ENCODE measurements at regions not wholly inside any gene's neighbourhood (a gene's known extent, or its start where the extent isn't known, plus 50 kb on each side); places are given as distances from the start of the nearest gene placed in this dataset.

DNA sequence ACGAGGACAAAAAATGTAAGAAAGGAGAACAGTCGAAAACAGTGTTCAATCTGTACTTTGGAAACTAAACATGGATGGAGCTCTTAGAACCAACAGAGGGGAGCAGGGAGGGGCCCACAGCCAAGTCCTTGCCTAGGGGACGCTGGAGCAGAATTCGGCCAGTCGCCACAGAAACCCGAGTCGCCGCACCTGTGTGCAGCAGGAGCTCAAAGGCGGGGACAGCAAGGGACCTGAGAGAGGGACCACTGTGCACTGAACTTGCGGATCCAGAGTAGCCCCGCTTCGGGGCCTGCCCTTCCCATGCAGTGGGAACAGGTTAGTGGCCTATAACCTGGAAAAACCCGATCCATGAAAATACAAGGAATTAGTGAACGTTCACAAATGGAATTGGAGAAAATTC, 68.1 kb downstream of the SEC61G start (continued):
- TF ChIP-seq, protein P1, sequence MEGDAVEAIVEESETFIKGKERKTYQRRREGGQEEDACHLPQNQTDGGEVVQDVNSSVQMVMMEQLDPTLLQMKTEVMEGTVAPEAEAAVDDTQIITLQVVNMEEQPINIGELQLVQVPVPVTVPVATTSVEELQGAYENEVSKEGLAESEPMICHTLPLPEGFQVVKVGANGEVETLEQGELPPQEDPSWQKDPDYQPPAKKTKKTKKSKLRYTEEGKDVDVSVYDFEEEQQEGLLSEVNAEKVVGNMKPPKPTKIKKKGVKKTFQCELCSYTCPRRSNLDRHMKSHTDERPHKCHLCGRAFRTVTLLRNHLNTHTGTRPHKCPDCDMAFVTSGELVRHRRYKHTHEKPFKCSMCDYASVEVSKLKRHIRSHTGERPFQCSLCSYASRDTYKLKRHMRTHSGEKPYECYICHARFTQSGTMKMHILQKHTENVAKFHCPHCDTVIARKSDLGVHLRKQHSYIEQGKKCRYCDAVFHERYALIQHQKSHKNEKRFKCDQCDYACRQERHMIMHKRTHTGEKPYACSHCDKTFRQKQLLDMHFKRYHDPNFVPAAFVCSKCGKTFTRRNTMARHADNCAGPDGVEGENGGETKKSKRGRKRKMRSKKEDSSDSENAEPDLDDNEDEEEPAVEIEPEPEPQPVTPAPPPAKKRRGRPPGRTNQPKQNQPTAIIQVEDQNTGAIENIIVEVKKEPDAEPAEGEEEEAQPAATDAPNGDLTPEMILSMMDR (IDR thresholded peaks at IDR 0.05), result no peak

- H3K4me2 ChIP-seq, result no peak overlapping the region
- no peak for FAIRE-seq
- 70% methylated on average over 9 of the region's 9 CpGs for WGBS (ENCODE audit: missing lambda C conversion rate)
- ATAC-seq, result no peak
- TF ChIP-seq RCOR1 (IDR thresholded peaks at IDR 0.05; ENCODE audit: low read depth, low read length), result no peak
- no peak for TF ChIP-seq RARB (CRISPR knock-in tag; IDR thresholded peaks at IDR 0.05)
- TF ChIP-seq E2F6 (IDR thresholded peaks at IDR 0.05; ENCODE audit: borderline replicate concordance, low read depth), result no peak
- TF ChIP-seq, protein P2, sequence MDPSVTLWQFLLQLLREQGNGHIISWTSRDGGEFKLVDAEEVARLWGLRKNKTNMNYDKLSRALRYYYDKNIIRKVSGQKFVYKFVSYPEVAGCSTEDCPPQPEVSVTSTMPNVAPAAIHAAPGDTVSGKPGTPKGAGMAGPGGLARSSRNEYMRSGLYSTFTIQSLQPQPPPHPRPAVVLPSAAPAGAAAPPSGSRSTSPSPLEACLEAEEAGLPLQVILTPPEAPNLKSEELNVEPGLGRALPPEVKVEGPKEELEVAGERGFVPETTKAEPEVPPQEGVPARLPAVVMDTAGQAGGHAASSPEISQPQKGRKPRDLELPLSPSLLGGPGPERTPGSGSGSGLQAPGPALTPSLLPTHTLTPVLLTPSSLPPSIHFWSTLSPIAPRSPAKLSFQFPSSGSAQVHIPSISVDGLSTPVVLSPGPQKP (IDR thresholded peaks at IDR 0.05; ENCODE audit: low read depth, low read length), result no peak
- no peak for TF ChIP-seq ZSCAN20 (CRISPR knock-in tag; IDR thresholded peaks at IDR 0.05)
- no peak for TF ChIP-seq RNF2 (IDR thresholded peaks at IDR 0.05; ENCODE audit: borderline replicate concordance, low read depth)
- TF ChIP-seq EHMT2 (IDR thresholded peaks at IDR 0.05; ENCODE audit: low read depth), result no peak
- no peak for TF ChIP-seq GATA3 (IDR thresholded peaks at IDR 0.05; ENCODE audit: borderline replicate concordance)
- no peak for TF ChIP-seq HOXB5 (CRISPR knock-in tag; IDR thresholded peaks at IDR 0.05)
- TF ChIP-seq FOXS1 (CRISPR knock-in tag; IDR thresholded peaks at IDR 0.05), result no peak
- no peak for TF ChIP-seq BHLHE40 (IDR thresholded peaks at IDR 0.05; ENCODE audit: low read depth, low read length)
- TF ChIP-seq, protein P3, sequence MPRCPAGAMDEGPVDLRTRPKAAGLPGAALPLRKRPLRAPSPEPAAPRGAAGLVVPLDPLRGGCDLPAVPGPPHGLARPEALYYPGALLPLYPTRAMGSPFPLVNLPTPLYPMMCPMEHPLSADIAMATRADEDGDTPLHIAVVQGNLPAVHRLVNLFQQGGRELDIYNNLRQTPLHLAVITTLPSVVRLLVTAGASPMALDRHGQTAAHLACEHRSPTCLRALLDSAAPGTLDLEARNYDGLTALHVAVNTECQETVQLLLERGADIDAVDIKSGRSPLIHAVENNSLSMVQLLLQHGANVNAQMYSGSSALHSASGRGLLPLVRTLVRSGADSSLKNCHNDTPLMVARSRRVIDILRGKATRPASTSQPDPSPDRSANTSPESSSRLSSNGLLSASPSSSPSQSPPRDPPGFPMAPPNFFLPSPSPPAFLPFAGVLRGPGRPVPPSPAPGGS (IDR thresholded peaks at IDR 0.05), result no peak
- TF ChIP-seq NPAS2 (CRISPR knock-in tag; IDR thresholded peaks at IDR 0.05; ENCODE audit: borderline replicate concordance), result no peak
- TF ChIP-seq ZNF302 (CRISPR knock-in tag; IDR thresholded peaks at IDR 0.05), result no peak
- no peak for TF ChIP-seq HES2 (IDR thresholded peaks at IDR 0.05)
- TF ChIP-seq HDAC2 (IDR thresholded peaks at IDR 0.05), result no peak
- no peak for TF ChIP-seq HOXB13 (CRISPR knock-in tag; IDR thresholded peaks at IDR 0.05; ENCODE audit: low read depth)
- no peak for TF ChIP-seq CHD2 (IDR thresholded peaks at IDR 0.05; ENCODE audit: low read length, partially characterized antibody)
- no peak for TF ChIP-seq PBX3 (IDR thresholded peaks at IDR 0.05)
- TF ChIP-seq HOXA7 (CRISPR knock-in tag; IDR thresholded peaks at IDR 0.05), result no peak
- H3K27ac ChIP-seq, result no peak overlapping the region
- H3K9me3 ChIP-seq, result no peaks in the 10 kb centered on the region
- POLR2A ChIA-PET, result no interaction called here
- CTCF ChIA-PET, result no interaction called here
- peaks cover 12% of the 10 kb centered on the region; the same call in 2 of the 3 replicates for H3K4me1 ChIP-seq
- no peak for DNase-seq (ENCODE audit: low read depth in 1 of 2, low spot score in 1 of 2)
- H3K4me3 ChIP-seq, result no peak overlapping the region
Measured at GRCh38 chr7:54690050-54690443, 69.0 kb downstream of the SEC61G start.

Data from A549 (cell line).